ENCODE measurements at regions not wholly inside any gene's neighbourhood (a gene's known extent, or its start where the extent isn't known, plus 50 kb on each side); places are given as distances from the start of the nearest gene placed in this dataset.

DNA sequence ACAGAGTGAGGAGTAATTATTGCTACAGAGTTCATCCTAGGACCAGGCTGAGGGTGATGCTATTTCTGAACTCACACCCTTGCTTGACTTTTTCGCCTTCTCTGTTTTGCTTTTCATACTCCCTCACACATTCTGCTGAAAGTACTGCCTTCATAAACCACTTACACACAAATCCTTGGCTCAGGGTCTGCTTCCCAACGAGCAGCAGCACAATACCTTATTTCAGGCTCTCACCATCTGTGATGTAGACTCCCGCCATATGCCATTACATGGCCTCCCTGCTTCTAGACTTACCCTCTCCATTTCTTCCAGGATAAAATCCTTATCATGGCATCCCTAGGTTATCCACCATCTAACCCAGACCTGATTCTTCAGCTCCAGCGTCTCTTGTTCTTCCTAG, 321.3 kb upstream of the SPTLC3 start:
- H3K27ac ChIP-seq (ENCODE audit: low read depth, low read length), result no peak overlapping the region
- H3K27me3 ChIP-seq (ENCODE audit: control insufficient read depth in 1 of 2, insufficient read depth in 2 of 2, low read length in 2 of 2), result no peaks in the 10 kb centered on the region
- no peak overlapping the region for H3K4me3 ChIP-seq (ENCODE audit: low read depth in 1 of 2, low read length in 2 of 2)
- no peaks in the 10 kb centered on the region for H3K4me1 ChIP-seq (ENCODE audit: insufficient read depth, low read length)
- H3K36me3 ChIP-seq (ENCODE audit: insufficient read depth, low read length), result no peaks in the 10 kb centered on the region
- H3K9ac ChIP-seq (ENCODE audit: low read length), result no peak overlapping the region
- H3K9me3 ChIP-seq (ENCODE audit: low read length), result no peaks in the 10 kb centered on the region

- Histone ChIP-seq H3K27me3 (ENCODE audit: control insufficient read depth in 1 of 2, insufficient read depth in 2 of 2, low read length in 2 of 2) (no peaks in the 10 kb centered on the region), H3K9ac (ENCODE audit: low read length) (no peak overlapping the region), H3K9me3 (ENCODE audit: low read length) (no peaks in the 10 kb centered on the region)
Observed at GRCh38 chr20:12695937-12696336, 312.8 kb upstream of the SPTLC3 start.

DNA sequence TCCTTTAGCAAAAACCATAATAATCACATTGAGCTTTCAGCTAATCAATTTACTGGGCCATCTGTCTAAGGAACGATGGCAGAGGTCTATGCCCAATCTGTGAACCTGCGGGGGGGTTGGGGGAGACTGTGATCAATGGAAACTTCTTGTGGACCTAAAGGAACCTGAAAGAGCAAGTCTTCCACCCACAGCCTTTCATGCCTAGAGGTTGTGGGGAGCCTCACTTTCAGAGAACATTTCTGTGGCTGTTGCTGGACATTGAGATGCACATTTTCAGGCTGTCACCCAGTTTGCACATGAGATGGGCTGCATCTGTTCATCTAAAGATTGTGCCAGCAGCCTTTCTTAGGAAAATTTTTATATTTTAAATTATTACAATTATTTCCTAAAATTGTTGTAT, 310.0 kb upstream of the SPTLC3 start:
- Histone ChIP-seq H3K9ac (ENCODE audit: low read length) (no peak overlapping the region), H3K27ac (ENCODE audit: low read depth, low read length) (no peak overlapping the region), H3K36me3 (ENCODE audit: insufficient read depth, low read length) (no peaks in the 10 kb centered on the region), H3K9me3 (ENCODE audit: low read length) (no peaks in the 10 kb centered on the region), H3K4me3 (ENCODE audit: low read depth in 1 of 2, low read length in 2 of 2) (no peak overlapping the region), H3K4me1 (ENCODE audit: insufficient read depth, low read length) (no peaks in the 10 kb centered on the region), H3K27me3 (ENCODE audit: control insufficient read depth in 1 of 2, insufficient read depth in 2 of 2, low read length in 2 of 2) (no peaks in the 10 kb centered on the region)

More at GRCh38 chr20:12695937-12696336, 312.8 kb upstream of the SPTLC3 start:
- H3K36me3 ChIP-seq (ENCODE audit: insufficient read depth, low read length), result no peaks in the 10 kb centered on the region
- no peak overlapping the region for H3K27ac ChIP-seq (ENCODE audit: low read depth, low read length)
- H3K4me3 ChIP-seq (ENCODE audit: low read depth in 1 of 2, low read length in 2 of 2), result no peak overlapping the region
- H3K4me1 ChIP-seq (ENCODE audit: insufficient read depth, low read length), result no peaks in the 10 kb centered on the region

DNA sequence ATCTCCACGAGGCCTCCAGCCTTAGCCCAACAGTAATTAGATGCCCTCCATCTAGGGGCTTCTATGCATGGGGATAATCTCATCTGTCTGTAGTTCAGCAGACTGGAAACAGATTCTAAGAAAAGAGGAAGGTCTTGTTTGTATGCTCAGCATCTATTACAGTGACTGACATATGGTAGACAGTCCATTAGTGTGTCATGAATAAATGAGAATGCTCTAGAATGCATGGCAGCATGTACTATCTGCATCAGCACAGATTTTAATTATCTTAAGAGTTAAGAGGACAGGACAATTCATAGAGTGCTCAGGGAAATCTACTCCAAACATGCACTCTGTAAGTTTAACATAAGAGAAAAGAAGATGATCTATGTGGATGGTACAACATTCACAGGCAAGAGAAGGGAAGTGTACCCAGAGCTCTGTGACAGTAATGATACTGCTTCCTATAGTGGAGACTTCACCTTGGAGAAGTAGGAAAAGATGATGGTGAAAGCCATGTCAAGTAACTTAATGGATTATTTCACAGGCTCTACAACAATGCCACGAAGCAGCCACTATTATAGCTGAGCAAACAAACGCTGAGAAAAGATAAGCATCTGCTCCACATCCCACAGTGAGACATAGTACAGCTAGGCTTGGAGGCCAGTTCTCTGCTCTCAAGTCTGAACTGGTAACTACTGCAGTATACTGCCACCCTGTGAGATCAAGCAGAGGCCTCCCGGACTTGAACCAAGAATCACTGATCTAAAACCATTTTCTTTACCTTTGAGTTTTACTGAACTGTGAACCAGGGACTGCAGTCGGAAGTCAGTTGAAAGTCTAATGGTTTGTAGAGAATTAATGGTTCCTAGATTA, 309.2 kb upstream of the SPTLC3 start:
- Histone ChIP-seq H3K9me3 (ENCODE audit: low read length) (no peaks in the 10 kb centered on the region), H3K4me1 (ENCODE audit: insufficient read depth, low read length) (no peaks in the 10 kb centered on the region), H3K27ac (ENCODE audit: low read depth, low read length) (no peak overlapping the region), H3K27me3 (ENCODE audit: control insufficient read depth in 1 of 2, insufficient read depth in 2 of 2, low read length in 2 of 2) (no peaks in the 10 kb centered on the region), H3K9ac (ENCODE audit: low read length) (no peak overlapping the region), H3K36me3 (ENCODE audit: insufficient read depth, low read length) (no peaks in the 10 kb centered on the region), H3K4me3 (ENCODE audit: low read depth in 1 of 2, low read length in 2 of 2) (no peak overlapping the region)

- Histone ChIP-seq H3K36me3 (ENCODE audit: insufficient read depth, low read length) (no peaks in the 10 kb centered on the region), H3K4me3 (ENCODE audit: low read depth in 1 of 2, low read length in 2 of 2) (no peak overlapping the region), H3K4me1 (ENCODE audit: insufficient read depth, low read length) (no peaks in the 10 kb centered on the region), H3K27me3 (ENCODE audit: control insufficient read depth in 1 of 2, insufficient read depth in 2 of 2, low read length in 2 of 2) (no peaks in the 10 kb centered on the region), H3K27ac (ENCODE audit: low read depth, low read length) (no peak overlapping the region), H3K9ac (ENCODE audit: low read length) (no peak overlapping the region), H3K9me3 (ENCODE audit: low read length) (no peaks in the 10 kb centered on the region)
Observed at GRCh38 chr20:12700701-12701100, 308.1 kb upstream of the SPTLC3 start.

GRCh38 chr20:12702312-12702711, 306.5 kb upstream of the SPTLC3 start:
- no peaks in the 10 kb centered on the region for H3K4me1 ChIP-seq (ENCODE audit: insufficient read depth, low read length)
- H3K9me3 ChIP-seq (ENCODE audit: low read length), result no peaks in the 10 kb centered on the region
- no peaks in the 10 kb centered on the region for H3K36me3 ChIP-seq (ENCODE audit: insufficient read depth, low read length)
- H3K9ac ChIP-seq (ENCODE audit: low read length), result no peak overlapping the region
- no peaks in the 10 kb centered on the region for H3K27me3 ChIP-seq (ENCODE audit: control insufficient read depth in 1 of 2, insufficient read depth in 2 of 2, low read length in 2 of 2)
- no peak overlapping the region for H3K27ac ChIP-seq (ENCODE audit: low read depth, low read length)
- H3K4me3 ChIP-seq (ENCODE audit: low read depth in 1 of 2, low read length in 2 of 2), result no peak overlapping the region

- Histone ChIP-seq H3K36me3 (ENCODE audit: insufficient read depth, low read length) (no peaks in the 10 kb centered on the region), H3K27ac (ENCODE audit: low read depth, low read length) (no peak overlapping the region)
Observed at GRCh38 chr20:12715371-12715770, 293.4 kb upstream of the SPTLC3 start.

DNA sequence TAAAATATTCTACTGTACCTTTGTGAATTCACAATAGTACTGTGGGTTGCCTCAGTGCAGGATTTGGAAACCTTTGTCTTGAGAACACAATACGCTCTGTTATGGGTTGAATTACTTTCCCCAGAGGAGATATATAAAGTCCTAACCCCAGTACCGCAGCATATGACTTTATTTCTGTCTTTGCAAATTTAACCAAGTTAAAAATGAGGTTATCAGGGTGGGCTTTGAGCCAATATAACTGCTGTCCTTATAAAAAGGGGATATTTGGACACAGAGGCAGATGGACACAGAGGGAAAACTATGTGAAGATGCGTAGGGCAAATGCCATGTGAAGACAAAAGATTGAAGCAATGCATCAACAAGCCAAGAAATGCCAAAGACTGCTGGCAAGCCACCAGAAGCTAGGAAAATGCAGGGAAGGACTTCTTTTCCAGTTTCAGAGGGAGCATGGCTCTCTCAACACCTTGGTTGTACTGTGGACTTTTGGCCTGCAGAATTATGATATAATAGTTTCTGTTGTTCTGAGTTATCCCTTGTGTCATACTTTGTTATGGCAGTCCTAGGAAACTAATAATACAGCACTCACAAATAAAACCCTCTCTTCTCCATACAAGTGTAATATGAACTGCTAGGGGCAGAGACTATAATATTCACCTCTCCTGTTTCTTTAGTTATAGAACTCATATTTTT, 292.6 kb upstream of the SPTLC3 start:
- no peaks in the 10 kb centered on the region for H3K27me3 ChIP-seq (ENCODE audit: control insufficient read depth in 1 of 2, insufficient read depth in 2 of 2, low read length in 2 of 2)
- no peak overlapping the region for H3K9ac ChIP-seq (ENCODE audit: low read length)
- no peaks in the 10 kb centered on the region for H3K36me3 ChIP-seq (ENCODE audit: insufficient read depth, low read length)
- H3K4me1 ChIP-seq (ENCODE audit: insufficient read depth, low read length), result no peaks in the 10 kb centered on the region
- H3K27ac ChIP-seq (ENCODE audit: low read depth, low read length), result no peak overlapping the region
- no peak overlapping the region for H3K4me3 ChIP-seq (ENCODE audit: low read depth in 1 of 2, low read length in 2 of 2)
- H3K9me3 ChIP-seq (ENCODE audit: low read length), result no peaks in the 10 kb centered on the region

More at GRCh38 chr20:12715371-12715770, 293.4 kb upstream of the SPTLC3 start:
- Histone ChIP-seq H3K4me3 (ENCODE audit: low read depth in 1 of 2, low read length in 2 of 2) (no peak overlapping the region), H3K4me1 (ENCODE audit: insufficient read depth, low read length) (no peaks in the 10 kb centered on the region), H3K27me3 (ENCODE audit: control insufficient read depth in 1 of 2, insufficient read depth in 2 of 2, low read length in 2 of 2) (no peaks in the 10 kb centered on the region), H3K9ac (ENCODE audit: low read length) (no peak overlapping the region), H3K9me3 (ENCODE audit: low read length) (no peaks in the 10 kb centered on the region)

DNA sequence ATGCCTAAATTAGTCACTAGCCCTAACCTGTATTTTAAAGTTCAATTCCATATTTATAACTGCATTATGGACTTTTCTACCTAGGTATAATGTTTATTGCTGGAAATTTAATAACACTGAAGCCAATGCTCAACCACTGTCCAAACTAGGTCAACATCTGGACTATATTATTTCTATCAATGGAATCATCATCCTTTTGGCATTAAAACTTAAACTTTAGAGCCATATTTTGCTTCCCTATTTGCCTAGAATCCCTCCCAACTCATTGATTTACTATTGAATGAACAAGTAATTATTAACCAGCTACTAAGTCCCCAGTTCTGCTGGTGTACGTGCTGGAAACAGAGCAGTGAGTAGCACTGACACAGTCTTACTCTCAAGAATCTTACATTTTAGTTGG, 291.7 kb upstream of the SPTLC3 start:
- no peaks in the 10 kb centered on the region for H3K27me3 ChIP-seq (ENCODE audit: control insufficient read depth in 1 of 2, insufficient read depth in 2 of 2, low read length in 2 of 2)

DNA sequence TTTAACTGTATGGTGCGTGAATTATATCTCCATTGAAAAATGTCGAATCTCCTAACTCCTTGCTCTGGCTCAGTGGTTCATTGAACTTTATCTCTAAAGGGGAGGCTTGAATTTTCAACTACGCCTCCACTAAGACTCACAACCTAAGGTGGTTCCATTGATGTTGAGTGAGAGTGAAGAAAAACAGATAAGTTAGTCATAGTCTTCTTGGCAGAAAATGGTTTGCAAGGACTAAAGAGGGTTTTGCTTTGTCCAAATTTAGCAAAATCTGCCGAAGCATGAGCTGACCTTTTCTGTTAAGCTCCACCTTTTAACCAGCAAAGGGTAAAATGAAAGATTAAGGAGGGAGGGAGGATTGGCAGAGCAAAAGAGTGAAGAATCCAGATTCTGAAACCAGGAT, 290.2 kb upstream of the SPTLC3 start:
- Histone ChIP-seq H3K27ac (ENCODE audit: low read depth, low read length) (no peak overlapping the region), H3K9me3 (ENCODE audit: low read length) (no peaks in the 10 kb centered on the region), H3K9ac (ENCODE audit: low read length) (no peak overlapping the region), H3K4me3 (ENCODE audit: low read depth in 1 of 2, low read length in 2 of 2) (no peak overlapping the region), H3K36me3 (ENCODE audit: insufficient read depth, low read length) (no peaks in the 10 kb centered on the region), H3K4me1 (ENCODE audit: insufficient read depth, low read length) (no peaks in the 10 kb centered on the region), H3K27me3 (ENCODE audit: control insufficient read depth in 1 of 2, insufficient read depth in 2 of 2, low read length in 2 of 2) (no peaks in the 10 kb centered on the region)

More for the DNA sequence above, 291.7 kb upstream of the SPTLC3 start:
- Histone ChIP-seq H3K9me3 (ENCODE audit: low read length) (no peaks in the 10 kb centered on the region), H3K27ac (ENCODE audit: low read depth, low read length) (no peak overlapping the region), H3K4me3 (ENCODE audit: low read depth in 1 of 2, low read length in 2 of 2) (no peak overlapping the region), H3K9ac (ENCODE audit: low read length) (no peak overlapping the region), H3K4me1 (ENCODE audit: insufficient read depth, low read length) (no peaks in the 10 kb centered on the region), H3K36me3 (ENCODE audit: insufficient read depth, low read length) (no peaks in the 10 kb centered on the region)

- H3K27ac ChIP-seq (ENCODE audit: low read depth, low read length), result no peak overlapping the region
- no peak overlapping the region for H3K4me3 ChIP-seq (ENCODE audit: low read depth in 1 of 2, low read length in 2 of 2)
- no peaks in the 10 kb centered on the region for H3K36me3 ChIP-seq (ENCODE audit: insufficient read depth, low read length)
- H3K9me3 ChIP-seq (ENCODE audit: low read length), result no peaks in the 10 kb centered on the region
- no peak overlapping the region for H3K9ac ChIP-seq (ENCODE audit: low read length)
- H3K4me1 ChIP-seq (ENCODE audit: insufficient read depth, low read length), result no peaks in the 10 kb centered on the region
- H3K27me3 ChIP-seq (ENCODE audit: control insufficient read depth in 1 of 2, insufficient read depth in 2 of 2, low read length in 2 of 2), result no peaks in the 10 kb centered on the region
Observed at GRCh38 chr20:12721636-12722035, 287.1 kb upstream of the SPTLC3 start.

All from muscle layer of colon (tissue), 2 donors.